GM21526 (cell line): ENCODE measurements at regions not wholly inside any gene's neighbourhood (a gene's known extent, or its start where the extent isn't known, plus 50 kb on each side); places are given as distances from the start of the nearest gene placed in this dataset.
"Not testable (repeated sequence)": the region's sequence is repeated elsewhere in the genome, so short reads cannot be mapped to it uniquely, and the experiment has no call there.

Experiments used
- ATAC-seq: cut with Tn5 transposase; IDR thresholded peaks from one replicate; pipeline ENCODE4 v1.9.1; 2021; ENCODE audit warnings: moderate library complexity; ENCODE audit not compliant: unreplicated experiment, low FRiP score

- ATAC-seq: no peak
These were observed 274.9 kb downstream of the RRAGC start for GRCh38 chr1:38584448-38585355.

- not testable (repeated sequence) for ATAC-seq
These were observed 276.3 kb downstream of the RRAGC start for GRCh38 chr1:38583287-38583686.

- no peak for ATAC-seq
These were observed 278.2 kb downstream of the RRAGC start for GRCh38 chr1:38581396-38581795.

- no peak for ATAC-seq
These were observed 279.0 kb downstream of the RRAGC start for GRCh38 chr1:38580594-38580993.

- no peak for ATAC-seq
These were observed 280.5 kb downstream of the RRAGC start for GRCh38 chr1:38579056-38579455.

- ATAC-seq: no peak
These were observed 281.2 kb downstream of the RRAGC start for GRCh38 chr1:38578271-38578951.

- ATAC-seq: no peak
These were observed 281.7 kb downstream of the RRAGC start for GRCh38 chr1:38577937-38578270.

- no peak for ATAC-seq
These were observed 282.2 kb downstream of the RRAGC start for GRCh38 chr1:38577385-38577784.

- no peak for ATAC-seq
These were observed 283.3 kb downstream of the RRAGC start for GRCh38 chr1:38576241-38576640.

GRCh38 chr1:38571726-38572125 is 287.8 kb downstream of the RRAGC start:
- no peak for ATAC-seq

GRCh38 chr1:38570657-38570975 is 289.0 kb downstream of the RRAGC start:
- ATAC-seq: no peak

- no peak for ATAC-seq
These were observed 289.5 kb downstream of the RRAGC start for GRCh38 chr1:38569932-38570656.

GRCh38 chr1:38568061-38568857 is 291.3 kb downstream of the RRAGC start:
- ATAC-seq: no peak

GRCh38 chr1:38567401-38567800 is 292.2 kb downstream of the RRAGC start:
- no peak for ATAC-seq

- ATAC-seq: no peak
These were observed 294.5 kb downstream of the RRAGC start for GRCh38 chr1:38565020-38565491.

GRCh38 chr1:38563942-38564735 is 295.4 kb downstream of the RRAGC start:
- no peak for ATAC-seq

GRCh38 chr1:38561725-38562124 is 297.8 kb downstream of the RRAGC start:
- no peak for ATAC-seq

GRCh38 chr1:38561110-38561509 is 298.5 kb downstream of the RRAGC start:
- no peak for ATAC-seq

- no peak for ATAC-seq
These were observed 299.1 kb downstream of the RRAGC start for GRCh38 chr1:38560457-38560856.
